OCI-LY1 (cell line): ENCODE measurements at regions not wholly inside any gene's neighbourhood (a gene's known extent, or its start where the extent isn't known, plus 50 kb on each side); places are given as distances from the start of the nearest gene placed in this dataset.

Experiments used
- EZH2 ChIP-seq: fragments of 200-600 bp; sonication (generic), shearing (Covaris generic); IDR thresholded peaks from 2 replicates; pipeline ENCODE4 v1.8.0; 2017; ENCODE audit warnings: borderline replicate concordance, mixed run types, mild to moderate bottlenecking, antibody characterized with exemption, low read length, moderate library complexity, mixed read lengths
- TF ChIP-seq, protein P1 (sequence below): fragments of 200-600 bp; sonication (generic), shearing (Covaris generic); IDR thresholded peaks from 2 replicates; pipeline ENCODE4 v1.5.1; 2017; ENCODE audit warnings: mild to moderate bottlenecking, antibody characterized with exemption, low read length, moderate library complexity, mixed read lengths

DNA sequence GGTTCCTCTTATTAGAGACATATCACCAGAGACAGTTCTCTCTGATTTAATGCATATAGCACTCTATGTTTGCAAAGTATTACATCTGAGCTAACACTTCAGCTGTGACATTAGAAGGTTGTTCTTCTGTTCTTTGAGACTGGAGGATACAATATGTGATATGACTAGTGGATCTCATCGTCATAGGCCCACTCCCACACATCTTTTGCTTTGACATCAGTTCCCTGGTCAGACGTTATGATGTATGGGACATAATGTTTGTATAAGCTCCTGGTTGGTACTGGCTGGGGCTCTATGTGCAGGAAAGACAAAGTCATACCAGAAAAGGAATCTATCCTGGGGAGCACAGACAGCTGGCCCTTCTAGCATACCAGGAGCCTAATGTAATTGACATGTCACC, 57.7 kb upstream of the MAML3 start:
- TF ChIP-seq, protein P1, sequence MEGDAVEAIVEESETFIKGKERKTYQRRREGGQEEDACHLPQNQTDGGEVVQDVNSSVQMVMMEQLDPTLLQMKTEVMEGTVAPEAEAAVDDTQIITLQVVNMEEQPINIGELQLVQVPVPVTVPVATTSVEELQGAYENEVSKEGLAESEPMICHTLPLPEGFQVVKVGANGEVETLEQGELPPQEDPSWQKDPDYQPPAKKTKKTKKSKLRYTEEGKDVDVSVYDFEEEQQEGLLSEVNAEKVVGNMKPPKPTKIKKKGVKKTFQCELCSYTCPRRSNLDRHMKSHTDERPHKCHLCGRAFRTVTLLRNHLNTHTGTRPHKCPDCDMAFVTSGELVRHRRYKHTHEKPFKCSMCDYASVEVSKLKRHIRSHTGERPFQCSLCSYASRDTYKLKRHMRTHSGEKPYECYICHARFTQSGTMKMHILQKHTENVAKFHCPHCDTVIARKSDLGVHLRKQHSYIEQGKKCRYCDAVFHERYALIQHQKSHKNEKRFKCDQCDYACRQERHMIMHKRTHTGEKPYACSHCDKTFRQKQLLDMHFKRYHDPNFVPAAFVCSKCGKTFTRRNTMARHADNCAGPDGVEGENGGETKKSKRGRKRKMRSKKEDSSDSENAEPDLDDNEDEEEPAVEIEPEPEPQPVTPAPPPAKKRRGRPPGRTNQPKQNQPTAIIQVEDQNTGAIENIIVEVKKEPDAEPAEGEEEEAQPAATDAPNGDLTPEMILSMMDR: no peak
- TF ChIP-seq EZH2: no peak
